ENCODE measurements at regions not wholly inside any gene's neighbourhood (a gene's known extent, or its start where the extent isn't known, plus 50 kb on each side); places are given as distances from the start of the nearest gene placed in this dataset.

DNA sequence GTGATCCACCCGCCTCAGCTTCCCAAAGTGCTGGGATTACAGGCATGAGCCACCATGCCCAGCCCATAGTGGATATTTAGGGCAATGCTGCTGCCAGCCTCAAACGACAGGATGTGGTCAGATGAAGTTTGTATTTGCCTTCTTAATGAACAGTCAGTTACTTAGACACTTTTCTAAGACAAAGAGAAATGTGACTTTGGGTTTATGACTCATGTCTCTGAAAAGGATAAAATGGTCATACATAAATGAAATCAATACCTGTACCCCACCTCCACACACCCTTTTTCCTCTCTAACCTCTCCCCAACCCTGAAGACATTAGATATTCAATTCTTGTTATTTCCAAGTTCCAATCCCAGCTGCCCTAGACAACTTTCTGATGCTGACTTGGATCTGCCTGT is 109.3 kb upstream of the INSIG1 start:
- TF ChIP-seq, protein P1, sequence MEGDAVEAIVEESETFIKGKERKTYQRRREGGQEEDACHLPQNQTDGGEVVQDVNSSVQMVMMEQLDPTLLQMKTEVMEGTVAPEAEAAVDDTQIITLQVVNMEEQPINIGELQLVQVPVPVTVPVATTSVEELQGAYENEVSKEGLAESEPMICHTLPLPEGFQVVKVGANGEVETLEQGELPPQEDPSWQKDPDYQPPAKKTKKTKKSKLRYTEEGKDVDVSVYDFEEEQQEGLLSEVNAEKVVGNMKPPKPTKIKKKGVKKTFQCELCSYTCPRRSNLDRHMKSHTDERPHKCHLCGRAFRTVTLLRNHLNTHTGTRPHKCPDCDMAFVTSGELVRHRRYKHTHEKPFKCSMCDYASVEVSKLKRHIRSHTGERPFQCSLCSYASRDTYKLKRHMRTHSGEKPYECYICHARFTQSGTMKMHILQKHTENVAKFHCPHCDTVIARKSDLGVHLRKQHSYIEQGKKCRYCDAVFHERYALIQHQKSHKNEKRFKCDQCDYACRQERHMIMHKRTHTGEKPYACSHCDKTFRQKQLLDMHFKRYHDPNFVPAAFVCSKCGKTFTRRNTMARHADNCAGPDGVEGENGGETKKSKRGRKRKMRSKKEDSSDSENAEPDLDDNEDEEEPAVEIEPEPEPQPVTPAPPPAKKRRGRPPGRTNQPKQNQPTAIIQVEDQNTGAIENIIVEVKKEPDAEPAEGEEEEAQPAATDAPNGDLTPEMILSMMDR (conservative IDR thresholded peaks at IDR 0.05) = no peak
- TF ChIP-seq ZFX (IDR thresholded peaks at IDR 0.05) = no peak
